OCI-LY7 (cell line): ENCODE measurements at regions not wholly inside any gene's neighbourhood (a gene's known extent, or its start where the extent isn't known, plus 50 kb on each side); places are given as distances from the start of the nearest gene placed in this dataset.

Experiments used
- BruUV-seq: library from RNA; stranded (reverse); fragments of 400-500 nt; replicated peaks from 2 replicates; lab custom pipeline; 2021; lab: Mats Ljungman, UMichigan
- CTCF ChIA-PET: fragments of 300-600 bp; sonication (Branson Sonifier 250); formaldehyde crosslinking; loops from one replicate; lab custom pipeline; 2022; ENCODE audit warnings: antibody characterized with exemption; ENCODE audit not compliant: unreplicated experiment; lab: Charles Lee
- POLR2A ChIA-PET: fragments of 300-600 bp; sonication (Branson Sonifier 250); formaldehyde crosslinking; loops from one replicate; lab custom pipeline; 2022; ENCODE audit warnings: antibody characterized with exemption; lab: Charles Lee
- DNase-seq: peaks from one replicate; pipeline ENCODE4 v3.0.0-alpha.2; 2015; ENCODE audit warnings: low spot score
- H2AFZ ChIP-seq: fragments of 200-600 bp; sonication (generic), shearing (Covaris generic); 2 replicates; pipeline ENCODE4 v1.6.1; 2014; ENCODE audit warnings: mild to moderate bottlenecking, antibody characterized with exemption, low read length, moderate library complexity
- H3K27ac ChIP-seq: fragments of 200-600 bp; sonication (generic); 2 replicates; pipeline ENCODE4 v1.5.1; 2014; ENCODE audit warnings: mixed run types, low read depth, mild to moderate bottlenecking, moderate library complexity, low read length, inconsistent platforms; ENCODE audit not compliant: poor library complexity, severe bottlenecking
- H3K36me3 ChIP-seq: fragments of 200-600 bp; sonication (generic); 2 replicates; pipeline ENCODE4 v1.6.1; 2014; ENCODE audit warnings: mild to moderate bottlenecking, antibody characterized with exemption, low read length, moderate library complexity, mixed read lengths; ENCODE audit not compliant: insufficient read depth
- H3K4me1 ChIP-seq: fragments of 200-600 bp; sonication (generic); 2 replicates; pipeline ENCODE4 v1.5.1; 2014; ENCODE audit warnings: mild to moderate bottlenecking, low read length; ENCODE audit not compliant: insufficient read depth, poor library complexity, severe bottlenecking
- H3K4me2 ChIP-seq: fragments of 200-600 bp; sonication (generic); 2 replicates; pipeline ENCODE4 v1.6.1; 2014; ENCODE audit warnings: mild to moderate bottlenecking, low read length
- H3K4me3 ChIP-seq: fragments of 200-600 bp; sonication (generic); 2 replicates; pipeline ENCODE4 v1.5.1; 2014; ENCODE audit warnings: mild to moderate bottlenecking, low read depth, low read length; ENCODE audit not compliant: poor library complexity, severe bottlenecking
- H3K79me2 ChIP-seq: fragments of 200-600 bp; sonication (generic); 2 replicates; pipeline ENCODE4 v1.6.1; 2016; ENCODE audit warnings: low read depth, mild to moderate bottlenecking, low read length, moderate library complexity, mixed read lengths; ENCODE audit not compliant: insufficient read depth
- H3K9me2 ChIP-seq: fragments of 200-600 bp; sonication (generic); 2 replicates; pipeline ENCODE4 v1.6.1; 2016; ENCODE audit warnings: mild to moderate bottlenecking, low read length, mixed read lengths; ENCODE audit not compliant: insufficient read depth
- H3K9me3 ChIP-seq: fragments of 200-600 bp; sonication (generic); 2 replicates; pipeline ENCODE4 v1.6.1; 2014; ENCODE audit warnings: mild to moderate bottlenecking, mixed run types, low read length, mixed read lengths
- H4K20me1 ChIP-seq: fragments of 200-600 bp; sonication (generic); 2 replicates; pipeline ENCODE4 v1.6.1; 2014; ENCODE audit warnings: mild to moderate bottlenecking, antibody characterized with exemption, low read length, moderate library complexity, mixed read lengths; ENCODE audit not compliant: insufficient read depth
- EZH2phosphoT487 ChIP-seq: fragments of 200-600 bp; sonication (generic); IDR thresholded peaks from 2 replicates; pipeline ENCODE4 v1.6.1; 2018; ENCODE audit warnings: low read depth, borderline replicate concordance, mild to moderate bottlenecking, mixed run types, antibody characterized with exemption, low read length, moderate library complexity, mixed read lengths
- intact Hi-C: fragments of 100-400 bp; cut with micrococcal nuclease; formaldehyde crosslinking; loops from one replicate; pipeline ENCODE4 v1.10.0; 2022; ENCODE audit not compliant: unreplicated experiment
- TF ChIP-seq, protein P1 (sequence below): fragments of 200-600 bp; sonication (generic); conservative IDR thresholded peaks from 2 replicates; pipeline ENCODE4 v1.5.1; 2014; ENCODE audit warnings: mild to moderate bottlenecking, antibody characterized with exemption, low read length, moderate library complexity, mixed read lengths

DNA sequence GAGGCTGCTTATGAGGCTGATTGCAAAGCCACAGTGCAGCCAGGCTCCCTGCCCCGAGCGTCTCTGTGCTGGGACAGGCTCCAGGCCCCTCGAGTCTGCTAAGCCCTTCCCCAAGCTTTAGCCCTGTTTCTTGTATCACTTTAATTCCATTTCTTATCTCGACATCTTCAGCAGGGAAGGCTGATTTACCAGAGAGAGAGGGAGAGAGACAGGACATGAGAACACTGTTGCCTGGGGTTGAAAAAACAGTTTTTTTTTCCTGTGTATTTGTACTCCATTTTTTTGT is 386.5 kb downstream of the SMOC2 start:
- H3K9me2 ChIP-seq, result no peaks in the 10 kb centered on the region
- no peaks in the 10 kb centered on the region for H3K9me3 ChIP-seq
- H3K27ac ChIP-seq, result no peak overlapping the region
- no peaks in the 10 kb centered on the region for H4K20me1 ChIP-seq
- CTCF ChIA-PET, result no interaction called here
- DNase-seq, result no peak
- POLR2A ChIA-PET, result no interaction called here
- H3K4me1 ChIP-seq, result no peaks in the 10 kb centered on the region
- no peaks in the 10 kb centered on the region for H3K36me3 ChIP-seq
- H3K79me2 ChIP-seq, result no peaks in the 10 kb centered on the region
- H2AFZ ChIP-seq, result no peak overlapping the region
- intact Hi-C loops, result no loop called here
- BruUV-seq, result no TSS peak
- no peak overlapping the region for H3K4me3 ChIP-seq
- TF ChIP-seq, protein P1, sequence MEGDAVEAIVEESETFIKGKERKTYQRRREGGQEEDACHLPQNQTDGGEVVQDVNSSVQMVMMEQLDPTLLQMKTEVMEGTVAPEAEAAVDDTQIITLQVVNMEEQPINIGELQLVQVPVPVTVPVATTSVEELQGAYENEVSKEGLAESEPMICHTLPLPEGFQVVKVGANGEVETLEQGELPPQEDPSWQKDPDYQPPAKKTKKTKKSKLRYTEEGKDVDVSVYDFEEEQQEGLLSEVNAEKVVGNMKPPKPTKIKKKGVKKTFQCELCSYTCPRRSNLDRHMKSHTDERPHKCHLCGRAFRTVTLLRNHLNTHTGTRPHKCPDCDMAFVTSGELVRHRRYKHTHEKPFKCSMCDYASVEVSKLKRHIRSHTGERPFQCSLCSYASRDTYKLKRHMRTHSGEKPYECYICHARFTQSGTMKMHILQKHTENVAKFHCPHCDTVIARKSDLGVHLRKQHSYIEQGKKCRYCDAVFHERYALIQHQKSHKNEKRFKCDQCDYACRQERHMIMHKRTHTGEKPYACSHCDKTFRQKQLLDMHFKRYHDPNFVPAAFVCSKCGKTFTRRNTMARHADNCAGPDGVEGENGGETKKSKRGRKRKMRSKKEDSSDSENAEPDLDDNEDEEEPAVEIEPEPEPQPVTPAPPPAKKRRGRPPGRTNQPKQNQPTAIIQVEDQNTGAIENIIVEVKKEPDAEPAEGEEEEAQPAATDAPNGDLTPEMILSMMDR, result no peak
- no peak for TF ChIP-seq EZH2phosphoT487
- no peak overlapping the region for H3K4me2 ChIP-seq

DNA sequence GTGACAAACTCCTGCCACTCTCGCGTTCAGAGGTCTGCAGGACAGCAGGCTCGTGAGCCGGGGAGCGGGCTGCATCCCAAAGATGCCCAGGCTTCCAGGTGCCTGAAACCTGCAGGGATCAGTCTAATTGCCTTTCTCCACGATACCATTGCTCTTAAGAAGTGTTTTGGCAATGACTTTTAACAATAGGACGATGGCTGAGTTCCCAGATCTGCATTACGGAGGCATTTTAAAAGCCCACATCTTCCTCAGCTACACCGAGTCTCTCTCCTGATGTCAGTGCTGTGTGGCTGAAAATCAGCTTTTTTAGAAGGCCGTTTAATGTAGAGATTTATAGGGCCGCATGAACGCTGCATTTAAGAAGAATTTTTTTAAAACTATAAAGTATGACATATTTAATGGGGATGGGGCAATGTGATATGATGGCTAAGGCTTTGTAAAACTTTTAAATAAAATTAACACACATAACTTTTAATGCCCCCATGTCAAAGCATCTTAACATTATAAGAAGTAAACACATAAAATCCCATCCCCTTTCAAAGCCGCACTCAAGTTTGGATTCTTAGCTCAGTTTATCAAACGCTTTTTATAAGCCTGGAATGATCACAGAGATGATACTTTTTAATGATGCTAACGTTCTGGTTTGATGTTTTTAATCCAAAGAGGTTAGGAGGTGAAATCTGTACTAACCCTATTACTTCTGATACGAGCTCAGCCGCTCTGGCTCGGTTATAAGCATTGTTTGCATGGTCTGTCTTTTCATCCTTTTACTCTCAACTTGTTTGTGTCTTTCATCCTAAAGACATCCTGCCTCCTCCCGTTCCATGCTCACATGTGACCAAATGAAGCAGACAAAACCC is 386.0 kb downstream of the SMOC2 start:
- POLR2A ChIA-PET, result no interaction called here
- BruUV-seq, result no TSS peak
- Histone ChIP-seq H3K36me3 (no peaks in the 10 kb centered on the region), H3K27ac (no peak overlapping the region), H3K4me1 (no peaks in the 10 kb centered on the region), H2AFZ (no peak overlapping the region), H3K4me2 (no peak overlapping the region), H3K9me3 (no peaks in the 10 kb centered on the region), H3K4me3 (no peak overlapping the region), H3K9me2 (no peaks in the 10 kb centered on the region), H3K79me2 (no peaks in the 10 kb centered on the region), H4K20me1 (no peaks in the 10 kb centered on the region)
- CTCF ChIA-PET, result no interaction called here
- intact Hi-C loops, result no loop called here
- DNase-seq, result no peak
- no peak for TF ChIP-seq EZH2phosphoT487
- TF ChIP-seq, protein P1, result no peak

DNA sequence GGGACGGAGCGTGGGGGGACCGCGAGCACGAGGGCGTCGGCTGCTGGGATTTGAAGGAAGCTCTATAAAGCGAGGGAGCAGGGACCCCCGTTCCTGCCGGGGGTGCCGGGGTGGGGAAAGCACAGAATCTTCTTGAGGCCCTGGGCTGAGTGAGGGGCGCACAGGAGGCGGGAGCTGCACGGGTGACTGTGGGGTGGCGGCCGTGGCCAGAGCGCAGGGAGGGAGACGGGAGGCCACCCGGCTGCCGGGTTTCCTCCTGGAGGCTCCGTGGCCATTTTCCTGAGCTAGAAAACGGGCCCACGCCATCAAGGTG is 385.1 kb downstream of the SMOC2 start:
- H2AFZ ChIP-seq, result no peak overlapping the region
- H4K20me1 ChIP-seq, result no peaks in the 10 kb centered on the region
- H3K4me3 ChIP-seq, result no peak overlapping the region
- ChIA-PET POLR2A (no interaction called here), CTCF (no interaction called here)
- H3K36me3 ChIP-seq, result no peaks in the 10 kb centered on the region
- H3K9me3 ChIP-seq, result no peaks in the 10 kb centered on the region
- no peak overlapping the region for H3K27ac ChIP-seq
- no peaks in the 10 kb centered on the region for H3K4me1 ChIP-seq
- H3K9me2 ChIP-seq, result no peaks in the 10 kb centered on the region
- DNase-seq, result no peak
- TF ChIP-seq EZH2phosphoT487, result no peak
- TF ChIP-seq, protein P1, result no peak
- no peak overlapping the region for H3K4me2 ChIP-seq
- intact Hi-C loops, result no loop called here
- BruUV-seq, result no TSS peak
- H3K79me2 ChIP-seq, result no peaks in the 10 kb centered on the region
